Osteoblast (primary cell): ENCODE measurements at regions not wholly inside any gene's neighbourhood (a gene's known extent, or its start where the extent isn't known, plus 50 kb on each side); places are given as distances from the start of the nearest gene placed in this dataset.

ENCODE experiments used
- DNase-seq: peaks from one replicate; pipeline ENCODE4 v3.0.0; 2011; ENCODE audit warnings: low spot score, mixed read lengths; ENCODE audit not compliant: insufficient read length; ENCODE audit errors: missing footprints
- H2AFZ ChIP-seq: 2 replicates; pipeline ENCODE4 v1.6.0; 2011; ENCODE audit warnings: mild to moderate bottlenecking, low read length
- H3K27ac ChIP-seq: 2 replicates; pipeline ENCODE4 v1.5.1; 2011; ENCODE audit warnings: mild to moderate bottlenecking, low read depth, low read length, moderate library complexity
- H3K27me3 ChIP-seq: 2 replicates; pipeline ENCODE4 v1.6.0; 2012; ENCODE audit warnings: mild to moderate bottlenecking, control low read depth, inconsistent platforms, low read length, moderate library complexity; ENCODE audit not compliant: insufficient read depth
- H3K36me3 ChIP-seq: 2 replicates; pipeline ENCODE4 v1.5.1; 2011; ENCODE audit warnings: mild to moderate bottlenecking, low read length, control low read depth, moderate library complexity; ENCODE audit not compliant: insufficient read depth
- H3K4me1 ChIP-seq: 2 replicates; pipeline ENCODE4 v1.5.1; 2011; ENCODE audit warnings: mild to moderate bottlenecking, low read length, control low read depth, moderate library complexity; ENCODE audit not compliant: insufficient read depth
- H3K4me2 ChIP-seq: 2 replicates; pipeline ENCODE4 v1.6.0; 2011; ENCODE audit warnings: mild to moderate bottlenecking, low read length; ENCODE audit not compliant: insufficient read depth
- H3K4me3 ChIP-seq: fragments of 200-600 bp; sonication (generic); 3 replicates; pipeline ENCODE4 v1.5.1; 2012; ENCODE audit warnings: mild to moderate bottlenecking, low read length, inconsistent platforms; ENCODE audit not compliant: insufficient read depth
- H3K79me2 ChIP-seq: 2 replicates; pipeline ENCODE4 v1.6.0; 2012; ENCODE audit warnings: mild to moderate bottlenecking, low read length, control low read depth, inconsistent platforms; ENCODE audit not compliant: insufficient read depth
- H3K9me3 ChIP-seq: 2 replicates; pipeline ENCODE4 v1.5.1; 2011; ENCODE audit warnings: low read depth, low read length, control low read depth
- H4K20me1 ChIP-seq: 2 replicates; pipeline ENCODE4 v1.6.0; 2012; ENCODE audit warnings: mild to moderate bottlenecking, low read length, control low read depth; ENCODE audit not compliant: insufficient read depth
- CTCF ChIP-seq: IDR thresholded peaks from 2 replicates; pipeline ENCODE4 v1.5.1; 2011; ENCODE audit warnings: mild to moderate bottlenecking, low read depth, low read length, moderate library complexity; ENCODE audit errors: extremely low read depth

- no peak overlapping the region for H3K4me2 ChIP-seq
- H3K36me3 ChIP-seq, result no peaks in the 10 kb centered on the region
- H3K4me3 ChIP-seq, result no peak overlapping the region
- H3K27ac ChIP-seq, result no peak overlapping the region
- no peaks in the 10 kb centered on the region for H3K27me3 ChIP-seq
- H2AFZ ChIP-seq, result no peak overlapping the region
- no peaks in the 10 kb centered on the region for H3K9me3 ChIP-seq
- TF ChIP-seq CTCF, result no peak
- no peaks in the 10 kb centered on the region for H4K20me1 ChIP-seq
- H3K4me1 ChIP-seq, result no peaks in the 10 kb centered on the region
- no peaks in the 10 kb centered on the region for H3K79me2 ChIP-seq
- no peak for DNase-seq
Measured at GRCh38 chr7:38016567-38016966, 96.1 kb downstream of the EPDR1 start.

- H4K20me1 ChIP-seq, result no peaks in the 10 kb centered on the region
- no peak overlapping the region for H2AFZ ChIP-seq
- no peaks in the 10 kb centered on the region for H3K4me1 ChIP-seq
- TF ChIP-seq CTCF, result no peak
- no peak overlapping the region for H3K4me2 ChIP-seq
- no peak for DNase-seq
- no peak overlapping the region for H3K4me3 ChIP-seq
- no peaks in the 10 kb centered on the region for H3K79me2 ChIP-seq
- H3K27ac ChIP-seq, result no peak overlapping the region
- no peaks in the 10 kb centered on the region for H3K27me3 ChIP-seq
- no peaks in the 10 kb centered on the region for H3K9me3 ChIP-seq
- no peaks in the 10 kb centered on the region for H3K36me3 ChIP-seq
Measured at GRCh38 chr7:38017320-38017719, 96.9 kb downstream of the EPDR1 start.

- no peaks in the 10 kb centered on the region for H3K27me3 ChIP-seq
- TF ChIP-seq CTCF, result no peak
- no peak for DNase-seq
- H3K79me2 ChIP-seq, result no peaks in the 10 kb centered on the region
- no peak overlapping the region for H3K4me3 ChIP-seq
- no peaks in the 10 kb centered on the region for H4K20me1 ChIP-seq
- H3K36me3 ChIP-seq, result no peaks in the 10 kb centered on the region
- H3K9me3 ChIP-seq, result no peaks in the 10 kb centered on the region
- H2AFZ ChIP-seq, result no peak overlapping the region
- H3K4me2 ChIP-seq, result no peak overlapping the region
- no peaks in the 10 kb centered on the region for H3K4me1 ChIP-seq
- H3K27ac ChIP-seq, result no peak overlapping the region
Measured at GRCh38 chr7:38020121-38020785, 99.8 kb downstream of the EPDR1 start.

DNA sequence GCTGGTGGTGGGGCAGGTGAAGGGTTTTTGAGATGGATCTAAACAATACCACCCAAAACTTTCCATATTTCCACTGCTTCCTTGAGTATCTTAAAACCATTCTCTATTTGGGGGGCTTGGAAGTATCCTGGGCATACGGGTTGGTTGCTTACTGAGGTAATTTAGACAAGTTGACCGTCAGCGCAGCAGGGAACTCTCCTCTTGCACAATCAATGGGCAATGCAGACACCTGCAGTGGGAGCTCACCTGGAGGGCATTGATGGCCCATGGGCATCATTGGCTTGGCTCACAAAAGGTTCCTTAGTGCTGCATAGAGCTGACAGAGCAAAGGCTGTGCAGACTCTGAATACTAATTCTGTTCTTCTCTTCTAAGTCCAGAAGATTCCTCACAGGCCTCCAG, 101.5 kb downstream of the EPDR1 start:
- no peak for DNase-seq

More for the DNA sequence above, 101.5 kb downstream of the EPDR1 start:
- H3K4me1 ChIP-seq, result no peaks in the 10 kb centered on the region
- H3K79me2 ChIP-seq, result no peaks in the 10 kb centered on the region
- H3K9me3 ChIP-seq, result no peaks in the 10 kb centered on the region
- no peak overlapping the region for H2AFZ ChIP-seq
- H3K4me2 ChIP-seq, result no peak overlapping the region
- H4K20me1 ChIP-seq, result no peaks in the 10 kb centered on the region
- no peak overlapping the region for H3K4me3 ChIP-seq
- H3K27me3 ChIP-seq, result no peaks in the 10 kb centered on the region
- H3K27ac ChIP-seq, result no peak overlapping the region
- TF ChIP-seq CTCF, result no peak
- no peaks in the 10 kb centered on the region for H3K36me3 ChIP-seq
